ENCODE measurements at regions not wholly inside any gene's neighbourhood (a gene's known extent, or its start where the extent isn't known, plus 50 kb on each side); places are given as distances from the start of the nearest gene placed in this dataset.
A peak's percentile ranks its signal among the peaks of the same experiment; 100 is the strongest.

GRCh38 chr4:34271479-34272355 is 1972.6 kb downstream of the ARAP2 start:
- intact Hi-C loops (cut with micrococcal nuclease) = no loop called here
- no peaks in the 10 kb centered on the region for H3K27me3 ChIP-seq (ENCODE audit: insufficient read depth, low read length)
- peaks cover 0 to 15% (median 3%) of the 10 kb centered on the region in 8 donors for H3K9me3 Mint-ChIP-seq
- H3K4me3 Mint-ChIP-seq = no peak overlapping the region
- H3K36me3 ChIP-seq (ENCODE audit: insufficient read depth, low read length) = no peaks in the 10 kb centered on the region
- H3K36me3 Mint-ChIP-seq = no peaks in the 10 kb centered on the region
- no peak overlapping the region for H3K4me3 ChIP-seq (ENCODE audit: low read length in 2 of 2)
- no peaks in the 10 kb centered on the region for H3K4me1 Mint-ChIP-seq
- H3K27me3 Mint-ChIP-seq = no peaks in the 10 kb centered on the region
- no peak overlapping the region for H3K27ac ChIP-seq (ENCODE audit: low read depth, low read length)
- POLR2A ChIA-PET (ENCODE audit: partially characterized antibody) = no interaction called here
- no peak overlapping the region for H3K27ac Mint-ChIP-seq
- no peak for DNase-seq
- H3K4me1 ChIP-seq (ENCODE audit: insufficient read depth, low read length) = no peaks in the 10 kb centered on the region
- no peaks in the 10 kb centered on the region for H3K9me3 ChIP-seq (ENCODE audit: control insufficient read depth in 1 of 2, low read length in 2 of 2)
- CTCF ChIA-PET (ENCODE audit: partially characterized antibody) = no interaction called here

- DNase-seq = no peak
- H3K9me3 ChIP-seq (ENCODE audit: control insufficient read depth in 1 of 2, low read length in 2 of 2) = no peaks in the 10 kb centered on the region
- no peak overlapping the region for H3K4me3 Mint-ChIP-seq
- CTCF ChIA-PET (ENCODE audit: partially characterized antibody) = no interaction called here
- no peaks in the 10 kb centered on the region for H3K27me3 ChIP-seq (ENCODE audit: insufficient read depth, low read length)
- no peak overlapping the region for H3K27ac Mint-ChIP-seq
- H3K4me3 ChIP-seq (ENCODE audit: low read length in 2 of 2) = no peak overlapping the region
- no peaks in the 10 kb centered on the region for H3K36me3 Mint-ChIP-seq
- H3K9me3 Mint-ChIP-seq = peaks cover 2 to 13% (median 6%) of the 10 kb centered on the region in 8 donors
- no peaks in the 10 kb centered on the region for H3K4me1 Mint-ChIP-seq
- no peaks in the 10 kb centered on the region for H3K36me3 ChIP-seq (ENCODE audit: insufficient read depth, low read length)
- H3K4me1 ChIP-seq (ENCODE audit: insufficient read depth, low read length) = no peaks in the 10 kb centered on the region
- no peak overlapping the region for H3K27ac ChIP-seq (ENCODE audit: low read depth, low read length)
- intact Hi-C loops (cut with micrococcal nuclease) = no loop called here
- POLR2A ChIA-PET (ENCODE audit: partially characterized antibody) = no interaction called here
- H3K27me3 Mint-ChIP-seq = no peaks in the 10 kb centered on the region
These were observed 1965.3 kb downstream of the ARAP2 start for GRCh38 chr4:34279011-34279410.

- H3K4me1 ChIP-seq (ENCODE audit: insufficient read depth, low read length) = no peaks in the 10 kb centered on the region
- H3K36me3 ChIP-seq (ENCODE audit: insufficient read depth, low read length) = no peaks in the 10 kb centered on the region
- no peak overlapping the region for H3K4me3 ChIP-seq (ENCODE audit: low read length in 2 of 2)
- H3K27ac ChIP-seq (ENCODE audit: low read depth, low read length) = no peak overlapping the region
- Mint-ChIP-seq H3K36me3 (no peaks in the 10 kb centered on the region), H3K4me1 (no peaks in the 10 kb centered on the region), H3K27me3 (no peaks in the 10 kb centered on the region), H3K27ac (no peak overlapping the region), H3K4me3 (no peak overlapping the region), H3K9me3 (peaks cover 0 to 13% (median 5%) of the 10 kb centered on the region in 8 donors)
- ChIA-PET POLR2A (ENCODE audit: partially characterized antibody) (no interaction called here), CTCF (ENCODE audit: partially characterized antibody) (no interaction called here)
- H3K27me3 ChIP-seq (ENCODE audit: insufficient read depth, low read length) = no peaks in the 10 kb centered on the region
- no peaks in the 10 kb centered on the region for H3K9me3 ChIP-seq (ENCODE audit: control insufficient read depth in 1 of 2, low read length in 2 of 2)
- no peak for DNase-seq
- intact Hi-C loops (cut with micrococcal nuclease) = no loop called here
These were observed 1964.2 kb downstream of the ARAP2 start for GRCh38 chr4:34280131-34280530.

- no peaks in the 10 kb centered on the region for H3K4me1 Mint-ChIP-seq
- H3K9me3 Mint-ChIP-seq = peaks cover 0 to 13% (median 5%) of the 10 kb centered on the region in 8 donors
- ChIA-PET POLR2A (ENCODE audit: partially characterized antibody) (no interaction called here), CTCF (ENCODE audit: partially characterized antibody) (no interaction called here)
- DNase-seq = no peak
- no peaks in the 10 kb centered on the region for H3K36me3 ChIP-seq (ENCODE audit: insufficient read depth, low read length)
- no peaks in the 10 kb centered on the region for H3K27me3 ChIP-seq (ENCODE audit: insufficient read depth, low read length)
- H3K9me3 ChIP-seq (ENCODE audit: control insufficient read depth in 1 of 2, low read length in 2 of 2) = no peaks in the 10 kb centered on the region
- no peak overlapping the region for H3K27ac ChIP-seq (ENCODE audit: low read depth, low read length)
- H3K27ac Mint-ChIP-seq = no peak overlapping the region
- no peaks in the 10 kb centered on the region for H3K27me3 Mint-ChIP-seq
- no peak overlapping the region for H3K4me3 Mint-ChIP-seq
- H3K4me3 ChIP-seq (ENCODE audit: low read length in 2 of 2) = no peak overlapping the region
- H3K36me3 Mint-ChIP-seq = no peaks in the 10 kb centered on the region
- intact Hi-C loops (cut with micrococcal nuclease) = no loop called here
- no peaks in the 10 kb centered on the region for H3K4me1 ChIP-seq (ENCODE audit: insufficient read depth, low read length)
These were observed 1962.5 kb downstream of the ARAP2 start for GRCh38 chr4:34281826-34282225.

- H3K4me1 ChIP-seq (ENCODE audit: insufficient read depth, low read length) = no peaks in the 10 kb centered on the region
- H3K27me3 ChIP-seq (ENCODE audit: insufficient read depth, low read length) = no peaks in the 10 kb centered on the region
- intact Hi-C loops (cut with micrococcal nuclease) = no loop called here
- no peaks in the 10 kb centered on the region for H3K36me3 ChIP-seq (ENCODE audit: insufficient read depth, low read length)
- Mint-ChIP-seq H3K36me3 (no peaks in the 10 kb centered on the region), H3K9me3 (peaks cover 0 to 11% (median 3%) of the 10 kb centered on the region in 8 donors), H3K4me3 (no peak overlapping the region), H3K27ac (no peak overlapping the region), H3K4me1 (no peaks in the 10 kb centered on the region), H3K27me3 (no peaks in the 10 kb centered on the region)
- POLR2A ChIA-PET (ENCODE audit: partially characterized antibody) = no interaction called here
- CTCF ChIA-PET (ENCODE audit: partially characterized antibody) = no interaction called here
- DNase-seq = no peak
- H3K27ac ChIP-seq (ENCODE audit: low read depth, low read length) = no peak overlapping the region
- H3K9me3 ChIP-seq (ENCODE audit: control insufficient read depth in 1 of 2, low read length in 2 of 2) = no peaks in the 10 kb centered on the region
- no peak overlapping the region for H3K4me3 ChIP-seq (ENCODE audit: low read length in 2 of 2)
These were observed 1954.8 kb downstream of the ARAP2 start for GRCh38 chr4:34289489-34289888.

GRCh38 chr4:34289962-34290361 is 1954.4 kb downstream of the ARAP2 start:
- Histone ChIP-seq H3K9me3 (ENCODE audit: control insufficient read depth in 1 of 2, low read length in 2 of 2) (no peaks in the 10 kb centered on the region), H3K27ac (ENCODE audit: low read depth, low read length) (no peak overlapping the region), H3K4me3 (ENCODE audit: low read length in 2 of 2) (no peak overlapping the region), H3K27me3 (ENCODE audit: insufficient read depth, low read length) (no peaks in the 10 kb centered on the region), H3K4me1 (ENCODE audit: insufficient read depth, low read length) (no peaks in the 10 kb centered on the region), H3K36me3 (ENCODE audit: insufficient read depth, low read length) (no peaks in the 10 kb centered on the region)
- H3K27me3 Mint-ChIP-seq = no peaks in the 10 kb centered on the region
- no peaks in the 10 kb centered on the region for H3K36me3 Mint-ChIP-seq
- no peak overlapping the region for H3K4me3 Mint-ChIP-seq
- H3K9me3 Mint-ChIP-seq = peaks cover 0 to 11% (median 3%) of the 10 kb centered on the region in 8 donors
- no peak overlapping the region for H3K27ac Mint-ChIP-seq
- no peaks in the 10 kb centered on the region for H3K4me1 Mint-ChIP-seq
- intact Hi-C loops (cut with micrococcal nuclease) = no loop called here
- POLR2A ChIA-PET (ENCODE audit: partially characterized antibody) = no interaction called here
- CTCF ChIA-PET (ENCODE audit: partially characterized antibody) = no interaction called here
- no peak for DNase-seq

GRCh38 chr4:34293459-34293858 is 1950.9 kb downstream of the ARAP2 start:
- no peaks in the 10 kb centered on the region for H3K4me1 Mint-ChIP-seq
- Histone ChIP-seq H3K27me3 (ENCODE audit: insufficient read depth, low read length) (no peaks in the 10 kb centered on the region), H3K9me3 (ENCODE audit: control insufficient read depth in 1 of 2, low read length in 2 of 2) (no peaks in the 10 kb centered on the region), H3K27ac (ENCODE audit: low read depth, low read length) (no peak overlapping the region), H3K4me3 (ENCODE audit: low read length in 2 of 2) (no peak overlapping the region), H3K36me3 (ENCODE audit: insufficient read depth, low read length) (no peaks in the 10 kb centered on the region), H3K4me1 (ENCODE audit: insufficient read depth, low read length) (no peaks in the 10 kb centered on the region)
- H3K27ac Mint-ChIP-seq = no peak overlapping the region
- H3K27me3 Mint-ChIP-seq = no peaks in the 10 kb centered on the region
- H3K36me3 Mint-ChIP-seq = no peaks in the 10 kb centered on the region
- peaks cover 0 to 15% (median 4%) of the 10 kb centered on the region in 8 donors for H3K9me3 Mint-ChIP-seq
- intact Hi-C loops (cut with micrococcal nuclease) = no loop called here
- no peak for DNase-seq
- H3K4me3 Mint-ChIP-seq = peak overlapping the region in 1 of 8 donors; percentile 23
- CTCF ChIA-PET (ENCODE audit: partially characterized antibody) = no interaction called here
- POLR2A ChIA-PET (ENCODE audit: partially characterized antibody) = no interaction called here
